ENCODE measurements at regions not wholly inside any gene's neighbourhood (a gene's known extent, or its start where the extent isn't known, plus 50 kb on each side); places are given as distances from the start of the nearest gene placed in this dataset.
"Not testable (repeated sequence)": the region's sequence is repeated elsewhere in the genome, so short reads cannot be mapped to it uniquely, and the experiment has no call there.

GRCh38 chr4:112060212-112060611, 85.0 kb upstream of the FAM241A start:
- no peak for DNase-seq

GRCh38 chr4:112061207-112061817, 83.9 kb upstream of the FAM241A start:
- no peak for DNase-seq

DNA sequence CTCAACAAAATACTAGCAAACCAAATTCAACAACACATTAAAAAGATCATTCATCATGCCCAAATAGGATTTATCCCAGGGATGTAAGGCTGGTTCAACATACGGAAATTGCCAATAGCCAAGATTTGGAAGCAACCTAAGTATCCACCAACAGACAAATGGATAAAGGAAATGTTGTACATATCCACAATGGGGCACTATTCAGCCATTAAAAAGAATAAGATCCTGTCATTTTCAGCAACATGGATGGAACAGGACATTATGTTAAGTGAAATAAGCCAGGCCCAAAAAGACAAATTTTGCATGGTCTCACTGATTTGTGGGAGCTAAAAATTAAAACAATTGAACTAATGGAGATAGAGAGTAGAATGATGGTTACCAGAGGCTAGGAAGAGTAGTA, 82.0 kb upstream of the FAM241A start:
- DNase-seq = no peak

GRCh38 chr4:112069110-112069509, 76.1 kb upstream of the FAM241A start:
- DNase-seq = no peak

DNA sequence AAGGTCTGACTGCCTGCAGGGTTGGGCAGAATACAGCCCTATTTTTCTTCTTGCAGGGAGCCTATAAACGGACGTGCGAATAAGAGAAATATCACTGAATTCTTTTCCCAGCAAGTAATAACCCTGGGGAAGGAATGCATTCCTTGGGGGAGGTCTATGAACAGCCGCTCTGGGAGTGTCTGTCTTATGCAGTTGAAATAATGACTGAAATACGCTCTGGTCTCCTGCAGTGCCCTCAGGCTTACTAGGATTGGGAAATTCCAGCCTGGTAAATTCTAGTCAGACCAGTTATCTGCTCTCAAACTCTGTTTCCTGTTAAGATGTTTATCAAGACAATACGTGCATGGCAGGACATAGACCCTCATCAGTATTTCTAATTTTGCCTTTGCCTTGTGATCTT, 72.1 kb upstream of the FAM241A start:
- DNase-seq = no peak

DNA sequence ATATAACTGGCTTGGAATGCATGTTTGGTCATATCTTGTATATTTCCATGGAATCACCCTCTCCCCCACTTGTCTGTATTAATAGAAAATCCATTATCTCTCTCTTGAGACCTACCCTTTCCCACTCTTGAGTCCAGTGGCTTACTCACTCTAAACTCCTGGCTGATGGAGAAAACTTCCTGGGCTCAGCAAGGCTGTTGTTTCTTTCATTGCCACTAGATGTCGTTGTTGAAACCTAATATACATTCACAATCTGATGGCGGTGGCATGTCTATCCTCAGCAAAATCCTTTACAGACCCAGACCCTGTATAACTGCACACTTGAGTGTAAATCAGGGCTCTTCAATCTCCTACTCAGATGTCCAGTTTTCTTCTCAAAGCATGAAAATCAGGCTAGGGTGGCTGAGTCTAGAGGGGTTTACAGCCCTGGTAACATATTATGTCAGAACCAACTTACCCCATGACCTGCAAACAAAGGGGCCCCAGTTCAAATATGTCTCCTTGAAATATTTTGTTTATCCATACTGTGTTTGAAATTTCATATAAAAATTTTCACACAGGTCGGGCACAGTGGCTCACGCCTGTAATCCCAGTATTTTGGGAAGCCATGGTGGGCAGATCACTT, 70.0 kb upstream of the FAM241A start:
- DNase-seq = no peak

GRCh38 chr4:112075906-112076305, 69.3 kb upstream of the FAM241A start:
- no peak for DNase-seq

DNA sequence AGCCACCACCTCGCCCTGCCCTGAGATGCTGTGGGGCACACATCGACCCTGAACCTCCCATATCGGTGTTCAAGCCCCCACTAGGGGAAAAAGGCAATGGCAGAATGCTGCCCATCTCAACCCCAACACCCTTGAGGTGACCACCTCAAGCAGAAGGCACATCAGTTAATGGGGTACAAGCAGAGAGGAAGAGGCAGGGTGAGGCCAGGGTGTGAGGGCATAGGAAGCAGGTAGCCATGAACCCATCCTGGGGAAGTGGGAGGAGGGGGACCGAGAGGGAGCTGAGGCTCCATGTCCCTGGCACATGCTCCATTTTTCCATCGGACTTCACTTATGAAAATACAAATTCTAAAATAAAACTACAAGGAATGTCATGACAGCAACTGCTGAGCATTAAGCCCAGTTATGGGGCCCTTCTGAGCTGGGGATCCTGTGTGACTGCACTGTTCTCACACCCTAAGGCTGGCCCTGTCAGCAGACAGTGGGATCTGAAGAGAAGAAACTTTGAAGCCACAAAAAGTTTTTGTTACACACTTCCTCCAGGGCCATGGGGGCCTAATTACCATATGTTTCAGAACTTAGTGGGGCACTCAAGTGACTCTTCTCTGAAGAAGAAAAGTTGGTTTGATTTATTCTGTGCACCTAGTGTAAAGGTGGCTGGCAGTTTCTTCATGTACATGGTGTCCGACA, 68.2 kb upstream of the FAM241A start:
- no peak for DNase-seq

DNA sequence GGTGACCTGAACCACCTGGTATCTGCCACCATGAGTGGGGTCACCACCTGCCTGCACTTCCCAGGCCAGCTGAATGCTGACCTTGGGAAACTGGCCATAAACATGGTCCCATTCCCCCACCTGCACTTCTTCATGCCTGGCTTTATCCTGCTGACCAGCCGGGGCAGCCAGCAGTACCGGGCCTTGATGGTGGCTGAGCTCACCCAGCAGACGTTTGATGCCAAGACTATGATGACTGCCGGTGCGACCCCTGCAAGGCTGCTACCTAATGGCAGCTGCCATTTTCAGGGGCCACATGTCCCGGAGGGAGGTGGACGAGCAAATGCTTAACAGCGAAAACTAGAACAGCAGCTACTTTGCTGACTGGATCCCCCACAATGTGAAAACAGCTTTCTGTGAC, 67.5 kb upstream of the FAM241A start:
- DNase-seq = no peak

DNA sequence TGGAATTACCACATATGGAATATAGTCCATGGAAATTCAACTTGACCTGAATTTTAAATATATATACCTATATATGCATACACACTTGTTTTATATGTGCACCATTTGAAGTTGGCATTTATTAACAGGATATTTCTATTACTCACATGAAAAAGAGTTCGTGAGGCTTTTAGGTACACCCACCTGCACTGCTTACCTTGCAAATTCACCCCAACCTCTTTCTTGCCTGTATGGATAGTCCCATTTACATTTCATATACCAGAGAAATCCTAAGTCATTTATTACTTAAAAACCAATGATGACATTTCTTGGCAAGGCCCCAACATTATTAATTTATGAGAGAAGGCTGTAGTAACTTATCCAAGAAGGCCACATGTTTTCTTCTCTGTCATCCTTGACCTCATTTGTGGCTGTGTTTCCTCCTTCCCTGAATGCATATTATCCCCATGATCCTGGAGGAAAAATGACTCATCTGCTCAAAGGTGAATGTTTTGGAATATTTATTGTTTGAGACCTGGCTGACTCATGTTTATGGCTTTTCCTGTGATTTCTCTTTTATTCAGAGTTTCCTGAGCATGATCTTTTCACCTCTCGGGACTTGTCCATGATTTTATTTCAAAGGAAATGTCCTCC, 62.2 kb upstream of the FAM241A start:
- no peak for DNase-seq

GRCh38 chr4:112083587-112084347, 61.5 kb upstream of the FAM241A start:
- no peak for DNase-seq

DNA sequence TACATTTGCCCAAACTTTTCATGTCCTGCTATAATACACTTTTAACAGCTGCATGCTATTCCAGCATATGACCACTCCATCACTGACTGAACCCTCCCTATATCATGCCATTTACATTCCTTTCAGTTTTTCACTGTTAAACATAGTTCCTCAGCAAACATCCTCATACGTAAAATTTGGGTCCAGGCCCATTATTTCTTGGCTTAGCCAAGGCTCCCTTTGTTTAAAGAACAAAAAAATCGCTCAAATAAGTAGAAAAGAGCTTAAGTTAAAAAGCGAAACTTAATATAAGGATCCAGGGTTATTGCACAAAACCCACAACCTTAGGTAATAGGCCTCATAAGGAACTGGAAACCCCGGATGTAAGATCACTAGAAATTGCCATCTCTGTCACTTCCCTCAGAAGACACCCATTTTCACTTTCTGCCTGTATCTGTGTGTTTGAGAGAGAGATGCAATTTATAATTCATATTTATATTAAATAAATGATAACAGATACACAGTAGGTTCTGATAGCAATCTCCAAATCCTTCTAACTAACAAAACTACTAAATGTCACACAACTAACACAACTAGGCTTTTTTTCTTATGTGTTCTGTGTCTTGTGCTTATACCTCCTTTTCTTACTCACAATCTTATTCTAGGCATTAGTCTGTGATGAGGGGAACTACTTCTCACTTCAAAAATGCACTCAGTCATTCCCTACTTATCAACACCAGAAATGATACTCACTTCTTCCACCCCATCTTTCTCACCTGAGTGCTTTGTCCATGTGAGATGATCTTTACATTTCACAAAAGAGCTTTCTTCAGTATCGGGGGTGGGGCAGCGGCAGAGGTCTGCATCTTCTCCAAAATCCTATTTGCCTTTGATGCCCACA, 59.9 kb upstream of the FAM241A start:
- DNase-seq = no peak

DNA sequence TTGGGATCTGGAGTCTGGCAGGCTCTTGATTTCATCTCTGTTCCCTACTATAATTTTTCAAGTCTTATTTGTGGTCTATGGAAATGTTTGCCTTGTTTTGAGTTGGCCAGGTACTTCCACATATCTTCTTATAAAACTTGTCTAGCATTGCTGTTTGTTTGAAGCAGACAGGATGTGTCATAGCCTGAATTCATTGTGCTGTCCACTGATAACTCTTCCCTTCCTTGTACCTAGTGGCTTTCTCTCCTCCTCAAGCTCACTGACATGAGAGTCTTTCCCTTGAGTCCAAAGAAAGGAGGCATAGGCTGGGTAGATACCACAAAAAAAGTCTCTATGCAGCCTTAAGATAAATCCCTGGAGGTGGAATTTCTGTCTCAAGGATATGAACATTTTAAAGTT, 59.2 kb upstream of the FAM241A start:
- no peak for DNase-seq

- not testable (repeated sequence) for DNase-seq
These were observed 58.6 kb upstream of the FAM241A start for GRCh38 chr4:112086661-112087060.

DNA sequence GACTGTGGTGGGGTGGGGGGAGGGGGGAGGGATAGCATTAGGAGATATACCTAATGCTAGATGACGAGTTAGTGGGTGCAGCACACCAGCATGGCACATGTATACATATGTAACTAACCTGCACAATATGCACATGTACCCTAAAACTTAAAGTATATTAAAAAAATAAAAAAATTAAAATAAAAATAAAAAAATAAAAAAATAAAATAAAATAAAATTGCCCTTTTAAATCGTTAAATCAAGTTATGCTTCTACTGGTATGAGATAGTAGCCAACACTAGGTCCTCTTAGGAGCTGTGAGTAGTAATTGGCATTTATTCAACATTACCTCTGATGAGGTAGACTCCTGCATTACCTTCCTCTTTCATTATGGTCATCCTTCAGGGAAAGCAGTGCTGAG, 52.9 kb upstream of the FAM241A start:
- DNase-seq = not testable (repeated sequence)

DNA sequence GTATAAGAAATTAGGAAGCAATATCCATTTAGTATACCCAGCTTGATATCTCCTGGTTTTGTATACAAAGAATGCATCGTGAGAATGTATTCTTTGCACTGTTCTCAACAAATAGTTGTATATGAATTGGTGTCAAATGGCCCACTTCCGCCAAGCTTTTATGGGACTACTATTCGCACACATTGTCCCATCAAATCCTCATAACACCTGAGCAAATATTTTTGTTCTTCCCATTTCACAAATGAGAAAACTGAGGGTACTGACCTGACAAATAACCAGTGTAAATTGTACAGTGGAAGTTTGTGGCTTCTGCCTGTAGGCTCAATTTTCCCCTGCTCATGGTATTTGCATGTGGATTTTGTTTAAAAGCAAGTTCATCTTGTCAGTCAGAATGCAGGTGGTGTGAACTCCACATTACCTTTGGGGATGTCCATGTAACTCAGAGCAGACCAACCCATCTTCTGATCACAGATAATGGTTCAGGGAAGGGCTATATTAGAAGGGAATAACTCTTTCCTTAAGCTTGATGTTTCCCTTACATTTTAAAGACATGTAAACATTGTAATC, 51.5 kb upstream of the FAM241A start:
- no peak for DNase-seq

- no peak for DNase-seq
These were observed 50.9 kb upstream of the FAM241A start for GRCh38 chr4:112094330-112094729.

Measured in femur (tissue), 1 donor.